ENCODE measurements at regions not wholly inside any gene's neighbourhood (a gene's known extent, or its start where the extent isn't known, plus 50 kb on each side); places are given as distances from the start of the nearest gene placed in this dataset.

DNA sequence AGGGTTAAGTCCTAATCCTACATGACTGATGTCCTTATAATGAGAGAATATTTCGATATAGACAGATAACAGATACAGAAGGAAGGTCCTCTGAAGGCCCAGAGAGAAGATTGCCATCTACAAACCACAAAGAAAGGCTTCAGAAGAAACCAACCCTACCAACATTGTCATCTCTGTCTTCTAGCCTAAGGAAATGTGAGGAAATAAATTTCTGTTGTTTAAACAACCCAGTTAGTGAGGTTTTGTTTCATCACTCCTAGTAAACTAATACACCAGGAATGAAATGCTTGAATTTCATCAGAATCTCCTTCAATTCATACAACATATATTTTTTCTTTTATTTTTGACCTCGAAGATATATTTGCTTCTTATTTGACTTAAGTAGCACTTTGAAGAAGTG, 1527.8 kb downstream of the STIM2 start:
- DNase-seq (ENCODE audit: low read depth): no peak
- H3K4me3 ChIP-seq (ENCODE audit: low read depth, low read length): no peak overlapping the region
- TF ChIP-seq, protein P1, sequence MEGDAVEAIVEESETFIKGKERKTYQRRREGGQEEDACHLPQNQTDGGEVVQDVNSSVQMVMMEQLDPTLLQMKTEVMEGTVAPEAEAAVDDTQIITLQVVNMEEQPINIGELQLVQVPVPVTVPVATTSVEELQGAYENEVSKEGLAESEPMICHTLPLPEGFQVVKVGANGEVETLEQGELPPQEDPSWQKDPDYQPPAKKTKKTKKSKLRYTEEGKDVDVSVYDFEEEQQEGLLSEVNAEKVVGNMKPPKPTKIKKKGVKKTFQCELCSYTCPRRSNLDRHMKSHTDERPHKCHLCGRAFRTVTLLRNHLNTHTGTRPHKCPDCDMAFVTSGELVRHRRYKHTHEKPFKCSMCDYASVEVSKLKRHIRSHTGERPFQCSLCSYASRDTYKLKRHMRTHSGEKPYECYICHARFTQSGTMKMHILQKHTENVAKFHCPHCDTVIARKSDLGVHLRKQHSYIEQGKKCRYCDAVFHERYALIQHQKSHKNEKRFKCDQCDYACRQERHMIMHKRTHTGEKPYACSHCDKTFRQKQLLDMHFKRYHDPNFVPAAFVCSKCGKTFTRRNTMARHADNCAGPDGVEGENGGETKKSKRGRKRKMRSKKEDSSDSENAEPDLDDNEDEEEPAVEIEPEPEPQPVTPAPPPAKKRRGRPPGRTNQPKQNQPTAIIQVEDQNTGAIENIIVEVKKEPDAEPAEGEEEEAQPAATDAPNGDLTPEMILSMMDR (IDR thresholded peaks at IDR 0.05; ENCODE audit: insufficient read depth, low read length): no peak

DNA sequence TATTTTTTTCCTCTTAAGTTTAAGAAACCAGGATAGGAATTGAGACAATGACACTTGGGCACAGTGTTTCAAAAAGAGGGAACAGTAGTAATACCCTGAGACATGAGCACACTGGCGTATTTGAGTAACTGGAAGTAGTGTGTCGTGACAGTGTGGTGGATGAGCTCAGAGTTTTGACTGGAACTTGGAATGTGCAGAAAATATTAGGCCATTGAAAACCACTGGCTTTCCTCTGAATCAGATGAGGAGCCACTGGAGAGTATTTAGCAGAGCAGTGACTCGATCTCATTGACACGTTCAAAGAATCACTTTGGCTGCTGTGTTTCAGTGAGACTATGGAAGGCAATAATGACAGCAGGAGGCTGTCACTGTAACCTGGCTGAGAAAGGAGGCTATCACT, 1531.2 kb downstream of the STIM2 start:
- no peak for DNase-seq (ENCODE audit: low read depth)

DNA sequence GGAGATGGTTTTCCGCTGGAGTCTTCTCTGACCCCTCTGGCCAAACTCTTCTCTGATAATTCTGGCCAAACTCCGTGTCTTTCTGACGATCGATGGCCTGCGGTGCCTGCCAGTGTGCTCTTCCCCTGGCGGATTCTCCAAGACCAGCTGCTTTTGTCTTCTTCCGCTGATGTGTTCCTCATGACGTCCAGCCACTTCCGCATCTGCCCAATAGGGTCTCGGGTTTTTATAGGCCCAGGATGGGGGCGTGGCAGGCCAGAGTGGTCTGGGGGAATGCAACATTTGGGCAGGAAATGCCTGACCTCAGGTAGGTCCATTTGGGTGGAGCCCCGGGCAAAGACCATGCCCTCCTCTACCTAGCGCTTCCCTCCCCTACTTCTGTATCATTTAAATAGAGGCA, 1542.1 kb downstream of the STIM2 start:
- no peak for DNase-seq (ENCODE audit: low read depth)
- no peak overlapping the region for H3K4me3 ChIP-seq (ENCODE audit: low read depth, low read length)
- TF ChIP-seq, protein P1 (IDR thresholded peaks at IDR 0.05; ENCODE audit: insufficient read depth, low read length): no peak

More for the DNA sequence above, 1531.2 kb downstream of the STIM2 start:
- H3K4me3 ChIP-seq (ENCODE audit: low read depth, low read length): no peak overlapping the region
- TF ChIP-seq, protein P1 (IDR thresholded peaks at IDR 0.05; ENCODE audit: insufficient read depth, low read length): no peak

DNA sequence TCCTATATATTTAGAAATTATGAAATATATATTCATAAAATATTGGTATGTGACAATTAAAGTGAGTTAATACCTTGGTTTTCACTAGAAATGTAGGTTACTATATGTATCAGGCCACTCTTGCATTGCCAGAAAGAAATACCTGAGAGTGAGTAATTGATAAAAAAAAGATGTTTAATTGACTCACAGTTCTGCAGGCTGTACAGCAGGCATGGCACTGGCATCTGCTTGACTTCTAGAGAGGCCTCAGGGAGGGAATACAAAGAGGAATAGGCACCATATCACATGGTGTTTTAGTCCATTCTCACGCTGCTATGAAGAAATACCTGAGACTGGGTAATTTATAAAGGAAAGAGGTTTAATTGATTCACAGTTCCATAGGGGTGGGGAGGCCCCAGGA, 1560.6 kb downstream of the STIM2 start:
- TF ChIP-seq, protein P1 (IDR thresholded peaks at IDR 0.05; ENCODE audit: insufficient read depth, low read length): no peak
- H3K4me3 ChIP-seq (ENCODE audit: low read depth, low read length): no peak overlapping the region
- no peak for DNase-seq (ENCODE audit: low read depth)

DNA sequence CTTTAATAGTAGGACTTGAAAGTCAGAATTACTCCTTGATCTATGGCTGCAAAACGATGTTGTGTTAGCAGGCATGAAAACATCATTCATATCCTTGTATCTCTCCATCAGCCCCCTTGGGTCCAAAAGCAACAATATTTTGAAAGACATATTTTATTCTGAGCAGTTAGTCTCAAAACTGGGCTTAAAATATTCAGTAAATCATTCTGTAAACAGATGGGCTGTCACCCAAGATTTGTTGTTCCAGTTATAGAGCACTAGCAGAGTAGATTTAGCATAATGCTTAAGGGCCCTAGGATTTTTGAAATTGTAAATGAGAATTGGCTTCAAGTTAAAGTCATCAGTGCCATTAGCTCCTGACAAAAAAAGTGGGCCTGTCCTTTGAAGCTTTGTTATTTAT, 1565.6 kb downstream of the STIM2 start:
- H3K4me3 ChIP-seq (ENCODE audit: low read depth, low read length): no peak overlapping the region
- TF ChIP-seq, protein P1 (IDR thresholded peaks at IDR 0.05; ENCODE audit: insufficient read depth, low read length): no peak
- DNase-seq (ENCODE audit: low read depth): no peak

DNA sequence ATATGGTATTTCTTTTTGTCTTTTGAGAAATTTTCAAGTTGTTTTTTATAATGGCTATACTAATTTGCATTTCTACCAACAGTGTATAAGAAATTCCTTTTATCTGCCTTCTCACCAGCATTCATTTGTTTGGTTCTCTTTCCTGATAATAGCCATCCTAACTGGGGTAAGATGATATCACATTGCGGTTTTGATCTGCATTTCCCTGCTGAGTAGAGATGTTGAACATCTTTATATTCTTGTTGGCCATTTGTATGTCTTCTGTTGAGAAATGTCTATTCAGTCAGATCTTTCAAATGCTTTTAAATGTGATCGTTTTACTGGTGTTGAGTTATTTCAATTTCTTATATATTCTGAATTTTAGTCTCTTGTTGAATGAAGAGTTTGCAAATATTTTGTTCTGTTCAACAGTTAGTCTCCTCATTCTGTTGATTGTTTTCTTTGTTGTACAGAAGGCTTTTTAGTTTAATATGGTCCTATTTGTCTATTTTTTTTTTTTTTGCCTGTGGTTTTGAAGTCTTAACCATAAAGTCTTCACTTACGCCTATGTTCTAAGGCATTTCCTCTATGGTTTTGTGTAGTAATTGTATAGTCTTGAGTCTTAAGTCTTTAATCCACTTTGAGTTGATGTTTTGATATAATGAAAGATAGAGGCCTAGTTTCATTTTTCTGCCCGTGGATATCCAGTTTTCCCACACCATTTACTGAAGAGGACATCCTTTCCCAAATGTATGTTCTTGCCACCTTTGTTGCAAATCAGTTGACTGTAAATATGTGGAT, 1566.9 kb downstream of the STIM2 start:
- no peak overlapping the region for H3K4me3 ChIP-seq (ENCODE audit: low read depth, low read length)
- TF ChIP-seq, protein P1 (IDR thresholded peaks at IDR 0.05; ENCODE audit: insufficient read depth, low read length): no peak
- DNase-seq (ENCODE audit: low read depth): no peak

All from fibroblast of the aortic adventitia (primary cell).